A673 (cell line): ENCODE measurements at regions not wholly inside any gene's neighbourhood (a gene's known extent, or its start where the extent isn't known, plus 50 kb on each side); places are given as distances from the start of the nearest gene placed in this dataset.

ENCODE experiments used
- BruUV-seq: library from RNA; stranded (reverse); fragments of 400-500 nt; replicated peaks from 2 replicates; lab custom pipeline; 2021; lab: Mats Ljungman, UMichigan
- CTCF ChIA-PET: fragments of 300-600 bp; sonication (Branson Sonifier 250); formaldehyde crosslinking; loops from one replicate; lab custom pipeline; 2022; ENCODE audit warnings: antibody characterized with exemption; lab: Charles Lee
- POLR2A ChIA-PET: fragments of 300-600 bp; sonication (Branson Sonifier 250); formaldehyde crosslinking; loops from one replicate; lab custom pipeline; 2022; ENCODE audit warnings: antibody characterized with exemption; ENCODE audit not compliant: low non-redundant PET; lab: Charles Lee
- DNase-seq: peaks from one replicate; pipeline ENCODE4 v3.0.0-alpha.2; 2015; ENCODE audit warnings: low spot score
- H3K27ac ChIP-seq: fragments of 200-600 bp; sonication (generic); 2 replicates; pipeline ENCODE4 v1.5.1; 2016; ENCODE audit warnings: mixed run types, low read depth, mild to moderate bottlenecking, mixed read lengths, antibody characterized with exemption, low read length; ENCODE audit not compliant: poor library complexity, severe bottlenecking
- H3K27me3 ChIP-seq: fragments of 200-600 bp; sonication (generic); replicated peaks from 2 replicates; pipeline ENCODE4 v1.6.1; 2017; ENCODE audit warnings: mixed run types, low read depth, mild to moderate bottlenecking, mixed read lengths, antibody characterized with exemption, low read length; ENCODE audit not compliant: insufficient read depth, poor library complexity
- H3K36me3 ChIP-seq: fragments of 200-600 bp; sonication (generic); 2 replicates; pipeline ENCODE4 v1.6.1; 2016; ENCODE audit warnings: mixed run types, mild to moderate bottlenecking, mixed read lengths, antibody characterized with exemption, low read length; ENCODE audit not compliant: insufficient read depth, poor library complexity, severe bottlenecking
- H3K4me1 ChIP-seq: fragments of 200-600 bp; sonication (generic); 2 replicates; pipeline ENCODE4 v1.6.1; 2017; ENCODE audit warnings: mixed run types, mild to moderate bottlenecking, mixed read lengths, antibody characterized with exemption, low read length; ENCODE audit not compliant: insufficient read depth, poor library complexity, severe bottlenecking
- H3K4me3 ChIP-seq: fragments of 200-600 bp; sonication (generic); 2 replicates; pipeline ENCODE4 v1.5.1; 2016; ENCODE audit warnings: low read depth, mixed run types, mild to moderate bottlenecking, mixed read lengths, low read length; ENCODE audit not compliant: poor library complexity, severe bottlenecking
- H3K9me3 ChIP-seq: fragments of 200-600 bp; sonication (generic); 2 replicates; pipeline ENCODE4 v1.6.1; 2016; ENCODE audit warnings: mixed run types, low read depth, mild to moderate bottlenecking, mixed read lengths, antibody characterized with exemption, low read length; ENCODE audit not compliant: poor library complexity, severe bottlenecking
- EZH2 ChIP-seq: fragments of 200-600 bp; sonication (generic); IDR thresholded peaks from 2 replicates; pipeline ENCODE4 v1.6.1; 2017; ENCODE audit warnings: borderline replicate concordance, low read depth, mild to moderate bottlenecking, mixed read lengths, antibody characterized with exemption, low read length; ENCODE audit not compliant: poor library complexity, severe bottlenecking
- intact Hi-C: fragments of 100-400 bp; cut with micrococcal nuclease; formaldehyde crosslinking; loops from one replicate; pipeline ENCODE4 v1.10.0; 2022; ENCODE audit not compliant: unreplicated experiment
- TF ChIP-seq, protein P1 (sequence below): fragments of 300-800, 200-600 bp; sonication (generic); conservative IDR thresholded peaks from 2 replicates; pipeline ENCODE4 v1.5.1; 2017; ENCODE audit warnings: low read depth, mild to moderate bottlenecking, antibody characterized with exemption, low read length, moderate library complexity, mixed read lengths

DNA sequence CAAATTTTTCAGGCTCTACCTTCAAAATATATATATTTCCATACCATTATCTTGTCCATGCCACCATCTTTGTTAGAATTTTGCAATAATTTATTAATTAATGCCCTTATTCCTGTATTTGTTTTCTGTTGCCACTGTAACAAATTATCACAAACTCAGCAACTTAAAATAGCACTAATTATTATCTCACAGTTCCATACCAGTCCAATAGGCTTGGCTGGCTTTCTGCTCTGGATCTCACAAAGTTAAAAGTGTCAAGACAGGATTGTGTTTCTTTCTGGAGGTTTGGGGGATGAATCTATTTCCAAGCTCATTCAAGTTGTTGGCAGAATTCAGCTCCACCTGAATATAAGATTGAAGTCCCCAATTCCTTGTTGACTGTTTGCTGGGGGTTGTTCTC is 58.6 kb upstream of the SLC38A4 start:
- BruUV-seq, result no TSS peak
- H3K4me3 ChIP-seq, result no peak overlapping the region
- H3K36me3 ChIP-seq, result no peaks in the 10 kb centered on the region
- no peaks in the 10 kb centered on the region for H3K9me3 ChIP-seq
- intact Hi-C loops, result no loop called here
- DNase-seq, result no peak
- H3K27me3 ChIP-seq, result no peaks in the 10 kb centered on the region
- no peaks in the 10 kb centered on the region for H3K4me1 ChIP-seq
- H3K27ac ChIP-seq, result no peak overlapping the region
- CTCF ChIA-PET, result no interaction called here
- POLR2A ChIA-PET, result interaction anchor here (0.6 kb wide), 1 partner anchor 226 kb away, joined by 5 read pairs; no protein-coding TSS in a partner anchor
- TF ChIP-seq, protein P1, sequence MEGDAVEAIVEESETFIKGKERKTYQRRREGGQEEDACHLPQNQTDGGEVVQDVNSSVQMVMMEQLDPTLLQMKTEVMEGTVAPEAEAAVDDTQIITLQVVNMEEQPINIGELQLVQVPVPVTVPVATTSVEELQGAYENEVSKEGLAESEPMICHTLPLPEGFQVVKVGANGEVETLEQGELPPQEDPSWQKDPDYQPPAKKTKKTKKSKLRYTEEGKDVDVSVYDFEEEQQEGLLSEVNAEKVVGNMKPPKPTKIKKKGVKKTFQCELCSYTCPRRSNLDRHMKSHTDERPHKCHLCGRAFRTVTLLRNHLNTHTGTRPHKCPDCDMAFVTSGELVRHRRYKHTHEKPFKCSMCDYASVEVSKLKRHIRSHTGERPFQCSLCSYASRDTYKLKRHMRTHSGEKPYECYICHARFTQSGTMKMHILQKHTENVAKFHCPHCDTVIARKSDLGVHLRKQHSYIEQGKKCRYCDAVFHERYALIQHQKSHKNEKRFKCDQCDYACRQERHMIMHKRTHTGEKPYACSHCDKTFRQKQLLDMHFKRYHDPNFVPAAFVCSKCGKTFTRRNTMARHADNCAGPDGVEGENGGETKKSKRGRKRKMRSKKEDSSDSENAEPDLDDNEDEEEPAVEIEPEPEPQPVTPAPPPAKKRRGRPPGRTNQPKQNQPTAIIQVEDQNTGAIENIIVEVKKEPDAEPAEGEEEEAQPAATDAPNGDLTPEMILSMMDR, result no peak
- no peak for TF ChIP-seq EZH2

DNA sequence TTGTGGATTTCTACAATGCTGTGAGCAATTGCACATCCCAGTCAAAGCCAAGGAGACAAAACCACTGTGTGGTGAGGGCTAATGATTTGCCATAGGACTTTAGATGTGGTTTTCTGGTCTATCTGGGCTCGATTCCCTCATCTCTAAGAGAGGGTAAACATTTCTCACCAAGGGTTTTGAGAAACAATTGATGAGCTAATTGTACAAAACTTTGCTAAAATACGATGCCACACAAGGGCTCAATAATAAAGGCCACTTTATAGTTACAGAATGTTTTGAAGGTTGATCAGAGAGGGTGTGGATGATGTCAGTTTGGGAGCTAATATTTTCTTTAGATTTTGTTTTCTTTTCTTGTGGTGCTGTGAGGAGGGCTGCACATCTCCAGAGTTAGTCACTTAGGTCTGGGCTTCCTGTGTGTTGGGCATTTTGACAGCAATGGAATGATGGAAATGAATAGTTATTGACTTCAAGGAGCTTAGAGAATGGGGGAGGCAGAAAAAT is 60.8 kb upstream of the SLC38A4 start:
- intact Hi-C loops, result no loop called here
- CTCF ChIA-PET, result no interaction called here
- Histone ChIP-seq H3K27me3 (no peaks in the 10 kb centered on the region), H3K4me1 (no peaks in the 10 kb centered on the region), H3K4me3 (no peak overlapping the region), H3K36me3 (no peaks in the 10 kb centered on the region), H3K9me3 (no peaks in the 10 kb centered on the region), H3K27ac (no peak overlapping the region)
- no TSS peak for BruUV-seq
- TF ChIP-seq, protein P1, result no peak
- no peak for TF ChIP-seq EZH2
- POLR2A ChIA-PET, result no interaction called here
- no peak for DNase-seq

DNA sequence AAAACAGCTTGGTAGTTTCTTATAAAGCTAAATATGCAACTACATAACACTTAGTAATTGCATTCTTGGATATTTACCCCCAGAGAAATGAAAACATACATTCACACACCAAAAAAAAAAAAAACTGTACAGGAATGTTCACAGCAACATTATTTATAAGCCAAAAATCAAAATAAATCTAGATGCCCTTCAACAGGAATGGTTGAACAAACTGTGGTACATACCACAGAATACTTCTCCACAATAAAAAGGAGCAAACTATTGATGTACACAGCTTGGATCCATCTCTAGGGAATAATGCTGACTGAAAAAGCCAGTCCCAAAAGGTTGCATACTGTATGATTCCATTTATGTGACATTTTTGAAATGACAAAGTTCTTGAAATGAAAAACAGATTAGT is 62.1 kb upstream of the SLC38A4 start:
- Histone ChIP-seq H3K4me1 (no peaks in the 10 kb centered on the region), H3K27ac (no peak overlapping the region), H3K9me3 (no peaks in the 10 kb centered on the region), H3K27me3 (no peaks in the 10 kb centered on the region), H3K4me3 (no peak overlapping the region), H3K36me3 (no peaks in the 10 kb centered on the region)
- BruUV-seq, result no TSS peak
- intact Hi-C loops, result no loop called here
- TF ChIP-seq EZH2, result no peak
- TF ChIP-seq, protein P1, result no peak
- ChIA-PET CTCF (interaction anchor here (0.6 kb wide), 1 partner anchor 69 kb away, joined by 4 read pairs; no protein-coding TSS in a partner anchor), POLR2A (no interaction called here)
- DNase-seq, result no peak
